ENCODE measurements at regions not wholly inside any gene's neighbourhood (a gene's known extent, or its start where the extent isn't known, plus 50 kb on each side); places are given as distances from the start of the nearest gene placed in this dataset.
A peak's percentile ranks its signal among the peaks of the same experiment; 100 is the strongest.

DNA sequence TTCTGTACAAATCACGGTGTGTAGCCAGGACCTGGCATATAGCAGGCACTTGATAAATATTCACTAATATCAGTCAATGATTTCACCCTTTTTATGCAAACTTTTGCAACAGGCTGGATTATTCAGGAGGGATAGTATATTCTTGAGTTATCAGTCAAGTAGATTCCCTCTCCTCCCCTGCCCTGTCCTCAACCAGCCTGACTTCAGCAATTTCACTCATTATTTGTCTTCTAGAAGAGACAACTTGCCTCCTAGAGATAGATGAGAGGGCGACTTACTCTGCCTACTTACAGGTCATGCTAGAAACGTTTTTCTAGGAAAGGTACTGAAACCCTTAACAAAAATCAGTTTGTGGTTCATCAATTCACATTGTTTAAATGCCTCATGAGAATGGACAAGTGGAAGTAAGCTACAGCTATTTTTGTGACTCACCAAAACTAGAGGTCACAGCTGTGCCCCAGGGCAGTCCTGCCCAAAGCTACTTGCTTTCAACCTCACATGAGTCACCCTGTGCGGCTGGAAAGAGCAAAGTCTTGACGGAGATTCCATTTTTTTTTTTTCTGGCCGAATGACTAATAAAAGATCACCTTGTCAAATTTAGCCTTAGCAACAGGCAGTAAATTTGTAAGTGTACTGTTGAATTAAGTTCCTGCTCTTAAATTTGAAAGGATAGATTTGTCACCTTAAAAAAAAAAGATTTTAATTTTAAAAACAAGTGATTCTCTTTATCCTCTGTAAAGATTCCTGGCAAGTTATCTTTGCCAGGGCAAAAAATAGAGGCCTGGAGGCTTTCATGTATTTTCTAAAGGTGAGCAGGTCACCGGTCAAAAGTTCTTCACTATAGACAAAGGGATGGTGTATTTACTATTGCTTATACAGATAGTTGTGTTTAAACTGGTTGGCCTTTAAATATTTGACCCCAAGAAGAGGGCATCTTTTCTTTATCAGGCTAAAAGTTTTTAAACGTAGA lies 109.0 kb upstream of the SLC35G4 start:
- Mint-ChIP-seq H3K9me3 (ENCODE audit: low read depth) (no peaks in the 10 kb centered on the region), H3K4me3 (ENCODE audit: low read depth) (no peak overlapping the region), H3K36me3 (ENCODE audit: insufficient read depth) (no peaks in the 10 kb centered on the region), H3K27me3 (peaks cover 14% of the 10 kb centered on the region), H3K27ac (peak overlapping the region; percentile 80), H3K4me1 (ENCODE audit: low read depth) (peaks cover 26% of the 10 kb centered on the region)
- TF ChIP-seq, protein P1, sequence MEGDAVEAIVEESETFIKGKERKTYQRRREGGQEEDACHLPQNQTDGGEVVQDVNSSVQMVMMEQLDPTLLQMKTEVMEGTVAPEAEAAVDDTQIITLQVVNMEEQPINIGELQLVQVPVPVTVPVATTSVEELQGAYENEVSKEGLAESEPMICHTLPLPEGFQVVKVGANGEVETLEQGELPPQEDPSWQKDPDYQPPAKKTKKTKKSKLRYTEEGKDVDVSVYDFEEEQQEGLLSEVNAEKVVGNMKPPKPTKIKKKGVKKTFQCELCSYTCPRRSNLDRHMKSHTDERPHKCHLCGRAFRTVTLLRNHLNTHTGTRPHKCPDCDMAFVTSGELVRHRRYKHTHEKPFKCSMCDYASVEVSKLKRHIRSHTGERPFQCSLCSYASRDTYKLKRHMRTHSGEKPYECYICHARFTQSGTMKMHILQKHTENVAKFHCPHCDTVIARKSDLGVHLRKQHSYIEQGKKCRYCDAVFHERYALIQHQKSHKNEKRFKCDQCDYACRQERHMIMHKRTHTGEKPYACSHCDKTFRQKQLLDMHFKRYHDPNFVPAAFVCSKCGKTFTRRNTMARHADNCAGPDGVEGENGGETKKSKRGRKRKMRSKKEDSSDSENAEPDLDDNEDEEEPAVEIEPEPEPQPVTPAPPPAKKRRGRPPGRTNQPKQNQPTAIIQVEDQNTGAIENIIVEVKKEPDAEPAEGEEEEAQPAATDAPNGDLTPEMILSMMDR (IDR thresholded peaks at IDR 0.05; ENCODE audit: unreplicated experiment): no peak
- DNase-seq (ENCODE audit: low spot score, unreplicated experiment): no peak

DNA sequence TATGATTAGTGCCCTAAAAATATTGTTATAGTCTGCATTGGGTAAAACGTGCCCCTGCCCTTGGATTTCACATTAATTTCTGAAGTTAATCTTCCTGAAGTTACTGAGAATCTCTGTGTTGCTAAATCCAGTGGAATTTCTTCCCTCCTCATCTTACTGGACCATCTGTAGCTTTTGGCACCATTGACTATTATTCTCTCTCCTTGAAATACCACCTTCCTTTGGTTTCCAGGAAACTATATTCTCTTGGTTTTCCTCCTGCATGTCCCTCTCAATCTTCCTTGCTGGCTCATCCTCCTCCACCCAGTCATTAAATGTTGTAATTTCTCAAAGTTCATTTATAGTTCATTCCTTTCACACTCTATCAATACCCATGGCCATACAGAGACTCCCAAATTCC lies 110.6 kb upstream of the SLC35G4 start:
- TF ChIP-seq, protein P1 (IDR thresholded peaks at IDR 0.05; ENCODE audit: unreplicated experiment): no peak
- no peak for DNase-seq (ENCODE audit: low spot score, unreplicated experiment)
- no peaks in the 10 kb centered on the region for H3K9me3 Mint-ChIP-seq (ENCODE audit: low read depth)
- H3K36me3 Mint-ChIP-seq (ENCODE audit: insufficient read depth): no peaks in the 10 kb centered on the region
- peaks cover 10% of the 10 kb centered on the region for H3K27me3 Mint-ChIP-seq
- H3K27ac Mint-ChIP-seq: no peak overlapping the region
- H3K4me3 Mint-ChIP-seq (ENCODE audit: low read depth): no peak overlapping the region
- peaks cover 26% of the 10 kb centered on the region for H3K4me1 Mint-ChIP-seq (ENCODE audit: low read depth)

DNA sequence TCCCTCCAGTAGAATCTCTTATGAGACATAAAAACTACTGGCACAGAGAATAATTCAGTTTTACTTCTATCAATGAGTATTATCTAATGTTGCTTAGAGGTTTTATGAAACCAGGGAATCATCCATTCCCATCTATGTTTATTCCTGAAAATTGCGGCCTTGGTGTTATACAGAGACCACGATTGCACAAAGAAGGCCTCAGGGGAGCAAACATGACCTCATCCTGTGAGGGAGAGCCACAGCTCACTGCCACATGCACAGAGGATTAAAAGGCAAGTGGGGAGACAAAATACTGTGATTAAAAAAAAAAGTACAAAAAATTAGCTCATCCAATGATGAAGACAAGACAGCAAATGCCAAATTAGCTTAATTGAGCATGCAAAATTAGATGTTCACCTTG lies 111.8 kb upstream of the SLC35G4 start:
- no peak for DNase-seq (ENCODE audit: low spot score, unreplicated experiment)
- Mint-ChIP-seq H3K4me3 (ENCODE audit: low read depth) (no peak overlapping the region), H3K27ac (no peak overlapping the region), H3K4me1 (ENCODE audit: low read depth) (peaks cover 20% of the 10 kb centered on the region), H3K27me3 (peaks cover 10% of the 10 kb centered on the region), H3K9me3 (ENCODE audit: low read depth) (no peaks in the 10 kb centered on the region), H3K36me3 (ENCODE audit: insufficient read depth) (no peaks in the 10 kb centered on the region)
- TF ChIP-seq, protein P1 (IDR thresholded peaks at IDR 0.05; ENCODE audit: unreplicated experiment): no peak

DNA sequence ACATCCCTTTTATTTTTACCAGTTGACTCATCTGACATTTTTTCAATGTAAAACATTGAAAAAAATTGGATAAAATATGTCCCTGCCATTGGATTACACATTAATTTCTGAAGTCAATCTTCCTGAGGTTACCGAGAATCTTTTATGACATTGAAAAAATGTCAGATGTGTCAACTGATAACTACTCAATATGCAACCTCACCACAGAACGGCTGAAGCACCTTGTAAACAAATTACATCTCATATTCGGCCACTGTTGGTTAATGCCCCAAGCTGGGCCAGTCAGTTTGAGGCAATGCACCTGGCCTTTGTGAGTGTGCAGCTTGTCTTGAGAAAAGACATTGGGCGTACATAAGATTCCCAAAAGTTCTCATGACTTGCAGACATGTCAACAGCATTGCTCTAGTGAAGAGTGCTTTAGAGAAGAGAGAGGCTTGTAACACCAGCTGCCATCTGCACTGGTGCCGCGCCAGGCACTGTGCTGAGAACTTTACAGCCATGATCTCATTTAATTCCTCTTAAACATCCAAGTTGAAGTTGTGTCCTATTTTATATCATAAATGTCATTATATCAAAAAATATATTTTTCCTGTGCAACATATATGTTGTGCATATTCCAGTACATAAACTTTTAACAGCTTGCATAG lies 112.7 kb upstream of the SLC35G4 start:
- no peak for DNase-seq (ENCODE audit: low spot score, unreplicated experiment)
- H3K9me3 Mint-ChIP-seq (ENCODE audit: low read depth): no peaks in the 10 kb centered on the region
- H3K4me1 Mint-ChIP-seq (ENCODE audit: low read depth): peaks cover 17% of the 10 kb centered on the region
- no peak overlapping the region for H3K27ac Mint-ChIP-seq
- no peak overlapping the region for H3K4me3 Mint-ChIP-seq (ENCODE audit: low read depth)
- H3K36me3 Mint-ChIP-seq (ENCODE audit: insufficient read depth): no peaks in the 10 kb centered on the region
- peaks cover 10% of the 10 kb centered on the region for H3K27me3 Mint-ChIP-seq
- TF ChIP-seq, protein P1 (IDR thresholded peaks at IDR 0.05; ENCODE audit: unreplicated experiment): no peak

DNA sequence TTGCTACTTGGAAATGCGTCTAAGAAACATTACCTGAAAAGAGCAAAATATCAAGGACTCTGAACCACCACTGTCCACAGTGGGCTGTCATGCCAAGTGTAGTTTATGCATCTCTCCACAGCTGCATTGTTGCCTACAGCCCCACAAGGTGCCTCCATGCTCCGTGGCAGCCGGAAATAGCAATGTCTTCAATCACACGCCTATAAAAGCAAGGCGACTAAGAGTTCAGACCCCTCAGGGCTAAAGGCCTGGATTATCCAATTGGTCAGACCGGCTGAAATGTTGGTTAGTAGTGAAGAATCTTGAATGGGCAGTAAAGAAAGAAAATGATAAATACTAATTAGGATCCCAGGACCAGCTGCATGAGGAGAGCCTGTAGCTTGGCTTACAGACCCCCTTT lies 114.0 kb upstream of the SLC35G4 start:
- Mint-ChIP-seq H3K4me1 (ENCODE audit: low read depth) (peaks cover 7% of the 10 kb centered on the region), H3K27ac (no peak overlapping the region), H3K4me3 (ENCODE audit: low read depth) (no peak overlapping the region), H3K36me3 (ENCODE audit: insufficient read depth) (no peaks in the 10 kb centered on the region), H3K9me3 (ENCODE audit: low read depth) (no peaks in the 10 kb centered on the region), H3K27me3 (peaks cover 10% of the 10 kb centered on the region)
- no peak for DNase-seq (ENCODE audit: low spot score, unreplicated experiment)
- TF ChIP-seq, protein P1 (IDR thresholded peaks at IDR 0.05; ENCODE audit: unreplicated experiment): no peak

All from progenitor cell of endocrine pancreas (in vitro differentiated cells).